WERI-Rb-1 (cell line): ENCODE measurements at regions not wholly inside any gene's neighbourhood (a gene's known extent, or its start where the extent isn't known, plus 50 kb on each side); places are given as distances from the start of the nearest gene placed in this dataset.
"Not testable (repeated sequence)": the region's sequence is repeated elsewhere in the genome, so short reads cannot be mapped to it uniquely, and the experiment has no call there.

Source experiments
- DNase-seq: peaks from one replicate; pipeline ENCODE4 v3.0.0-alpha.2; 2020
- H3K27ac ChIP-seq: fragments of 250-450 bp; sonication (Bioruptor Pico); 2 replicates; pipeline ENCODE4 v1.5.1; 2020; ENCODE audit warnings: mild to moderate bottlenecking, moderate library complexity
- H3K27me3 ChIP-seq: fragments of 250-450 bp; sonication (Bioruptor Pico); 2 replicates; pipeline ENCODE4 v1.5.1; 2021; ENCODE audit warnings: mild to moderate bottlenecking, low read depth, moderate library complexity; ENCODE audit not compliant: insufficient read depth, severe bottlenecking
- H3K36me3 ChIP-seq: fragments of 250-450 bp; sonication (Bioruptor Pico); 2 replicates; pipeline ENCODE4 v1.5.1; 2020; ENCODE audit warnings: mild to moderate bottlenecking, moderate library complexity
- H3K4me3 ChIP-seq: 2 replicates; pipeline ENCODE4 v1.5.1; 2011; ENCODE audit warnings: low read depth, mild to moderate bottlenecking, control low read depth, low read length
- H3K9me3 ChIP-seq: fragments of 250-450 bp; sonication (Bioruptor Pico); 2 replicates; pipeline ENCODE4 v1.5.1; 2021; ENCODE audit warnings: mild to moderate bottlenecking, moderate library complexity; ENCODE audit not compliant: severe bottlenecking
- CTCF ChIP-seq: IDR thresholded peaks from 2 replicates; pipeline ENCODE4 v1.5.1; 2011; ENCODE audit warnings: low read depth, mild to moderate bottlenecking, control low read depth, inconsistent platforms, low read length

GRCh38 chr14:84336433-84336832 is 1193.5 kb upstream of the FLRT2 start:
- Histone ChIP-seq H3K9me3 (peaks cover under 1% of the 10 kb centered on the region), H3K27ac (no peak overlapping the region), H3K4me3 (no peak overlapping the region), H3K27me3 (no peaks in the 10 kb centered on the region), H3K36me3 (no peaks in the 10 kb centered on the region)
- no peak for TF ChIP-seq CTCF
- DNase-seq = no peak

GRCh38 chr14:84340938-84341337 is 1189.0 kb upstream of the FLRT2 start:
- TF ChIP-seq CTCF = no peak
- Histone ChIP-seq H3K36me3 (no peaks in the 10 kb centered on the region), H3K27me3 (no peaks in the 10 kb centered on the region), H3K9me3 (no peaks in the 10 kb centered on the region), H3K27ac (no peak overlapping the region), H3K4me3 (no peak overlapping the region)
- no peak for DNase-seq

GRCh38 chr14:84341867-84342266 is 1188.1 kb upstream of the FLRT2 start:
- H3K36me3 ChIP-seq, H3K9me3 ChIP-seq, H3K27me3 ChIP-seq, H3K4me3 ChIP-seq, DNase-seq, H3K27ac ChIP-seq: not testable (repeated sequence)

- no peak overlapping the region for H3K4me3 ChIP-seq
- no peaks in the 10 kb centered on the region for H3K36me3 ChIP-seq
- no peak overlapping the region for H3K27ac ChIP-seq
- H3K9me3 ChIP-seq = no peaks in the 10 kb centered on the region
- no peak for DNase-seq
- H3K27me3 ChIP-seq = no peaks in the 10 kb centered on the region
- TF ChIP-seq CTCF = no peak
These were observed 1186.3 kb upstream of the FLRT2 start for GRCh38 chr14:84343656-84344055.

GRCh38 chr14:84351646-84352045 is 1178.3 kb upstream of the FLRT2 start:
- H3K9me3 ChIP-seq = no peaks in the 10 kb centered on the region
- H3K4me3 ChIP-seq = no peak overlapping the region
- no peaks in the 10 kb centered on the region for H3K27me3 ChIP-seq
- no peak overlapping the region for H3K27ac ChIP-seq
- no peak for DNase-seq
- TF ChIP-seq CTCF = no peak
- H3K36me3 ChIP-seq = no peaks in the 10 kb centered on the region

GRCh38 chr14:84361476-84361875 is 1168.5 kb upstream of the FLRT2 start:
- H3K36me3 ChIP-seq = no peaks in the 10 kb centered on the region
- no peak for DNase-seq
- no peak overlapping the region for H3K4me3 ChIP-seq
- no peaks in the 10 kb centered on the region for H3K27me3 ChIP-seq
- H3K27ac ChIP-seq = no peak overlapping the region
- H3K9me3 ChIP-seq = no peaks in the 10 kb centered on the region
- no peak for TF ChIP-seq CTCF
